GM11168 (cell line): ENCODE measurements at regions not wholly inside any gene's neighbourhood (a gene's known extent, or its start where the extent isn't known, plus 50 kb on each side); places are given as distances from the start of the nearest gene placed in this dataset.

Source experiments
- in situ Hi-C: fragments of 300-500 bp; cut with MboI; formaldehyde crosslinking; loops from one replicate; pipeline ENCODE4 v1.12.0; 2022; ENCODE audit warnings: low sequenced_read_pairs; ENCODE audit not compliant: unreplicated experiment

DNA sequence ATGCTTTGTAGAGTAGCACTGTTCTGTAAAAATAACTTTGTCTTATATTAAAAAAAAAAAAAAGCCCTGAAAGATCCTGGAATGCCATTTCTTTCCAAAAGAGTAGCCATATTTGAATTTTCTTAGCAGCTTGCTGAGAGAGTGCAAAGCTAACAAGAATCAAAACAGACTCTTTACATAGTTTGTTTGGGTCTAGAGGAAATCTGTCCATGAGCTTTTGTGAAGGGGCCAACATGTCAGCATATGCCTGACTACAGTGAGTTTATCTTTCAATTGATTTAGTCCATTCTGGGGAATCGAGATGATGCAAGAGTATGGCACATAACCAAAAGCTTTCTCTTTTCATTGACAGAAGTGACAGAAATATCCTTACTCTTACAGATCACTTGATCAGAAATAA, 777.7 kb upstream of the ACVR2A start:
- in situ Hi-C loops, result loop anchor here (25.0 kb wide), 1 partner anchor 1820 kb away; the partner anchor contains the start of gene KIF5C

DNA sequence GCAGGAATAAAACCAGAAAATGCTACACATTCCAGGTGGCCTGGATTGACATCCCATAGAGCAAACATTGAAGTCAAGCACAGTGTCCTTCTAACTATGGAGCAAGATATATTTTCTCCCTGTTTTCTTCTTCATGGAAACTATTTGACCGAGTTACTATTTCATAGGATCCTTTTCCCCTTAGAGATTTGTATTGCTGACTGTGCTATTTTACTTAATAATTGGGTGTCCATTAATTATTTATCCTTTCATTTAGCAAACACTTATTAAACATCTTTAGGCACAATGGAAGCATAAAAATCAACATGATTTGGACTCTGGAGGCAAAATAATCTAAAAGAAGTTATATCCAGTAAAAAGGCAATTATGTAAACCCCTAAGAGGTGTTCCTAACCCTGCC, 782.8 kb upstream of the ACVR2A start:
- in situ Hi-C loops, result loop anchor here (25.0 kb wide), 1 partner anchor 1825 kb away; the partner anchor contains the start of gene KIF5C

DNA sequence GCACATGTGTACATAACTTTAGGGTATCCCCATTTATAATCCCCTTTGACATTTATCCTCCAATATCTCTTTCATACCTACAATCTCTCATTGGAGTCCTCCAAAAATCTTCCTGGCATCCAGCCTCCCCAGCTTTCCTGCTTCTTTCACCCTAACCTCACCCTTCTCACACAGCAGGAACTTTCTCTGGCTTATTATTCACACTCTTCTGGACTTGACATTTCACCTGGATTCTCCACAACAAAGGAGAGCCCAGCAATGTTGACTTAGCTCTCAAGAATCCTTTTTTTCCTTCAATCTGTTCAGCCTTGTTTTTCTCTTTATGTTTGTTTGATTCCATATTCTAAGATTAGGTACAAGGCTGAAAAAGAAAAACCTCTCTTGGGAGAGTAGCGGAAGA, 783.6 kb upstream of the ACVR2A start:
- in situ Hi-C loops, result loop anchor here (25.0 kb wide), 1 partner anchor 1826 kb away; the partner anchor contains the start of gene KIF5C

DNA sequence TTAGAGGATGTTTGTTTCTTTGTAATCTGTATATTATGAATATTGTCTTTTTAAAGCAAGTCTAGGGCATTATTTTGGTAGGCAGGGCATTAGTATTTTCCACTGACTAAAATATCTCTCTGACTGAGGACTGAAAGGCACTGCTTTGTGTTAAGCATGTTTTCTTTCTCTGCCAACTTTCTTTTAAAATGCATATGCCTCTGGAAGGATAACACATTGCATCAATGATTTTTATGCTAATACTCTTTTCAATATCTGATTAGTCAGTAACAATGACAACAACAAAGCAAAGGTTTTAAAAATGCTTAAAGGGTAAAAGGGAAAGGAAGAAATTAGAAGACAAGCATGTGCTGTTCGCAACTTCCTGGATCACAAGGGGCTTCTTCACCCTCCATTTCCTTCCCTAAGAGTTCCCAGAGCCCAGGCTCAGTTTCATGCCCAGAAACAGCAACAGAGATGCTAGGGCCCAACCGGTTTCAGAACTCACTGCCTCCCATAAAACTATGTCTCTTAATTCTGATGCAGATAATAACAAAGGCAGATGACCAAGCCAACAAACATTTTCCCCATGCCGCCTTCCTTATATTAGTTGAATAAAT, 786.8 kb upstream of the ACVR2A start:
- in situ Hi-C loops, result loop anchor here (25.0 kb wide), 1 partner anchor 1829 kb away; the partner anchor contains the start of gene KIF5C

DNA sequence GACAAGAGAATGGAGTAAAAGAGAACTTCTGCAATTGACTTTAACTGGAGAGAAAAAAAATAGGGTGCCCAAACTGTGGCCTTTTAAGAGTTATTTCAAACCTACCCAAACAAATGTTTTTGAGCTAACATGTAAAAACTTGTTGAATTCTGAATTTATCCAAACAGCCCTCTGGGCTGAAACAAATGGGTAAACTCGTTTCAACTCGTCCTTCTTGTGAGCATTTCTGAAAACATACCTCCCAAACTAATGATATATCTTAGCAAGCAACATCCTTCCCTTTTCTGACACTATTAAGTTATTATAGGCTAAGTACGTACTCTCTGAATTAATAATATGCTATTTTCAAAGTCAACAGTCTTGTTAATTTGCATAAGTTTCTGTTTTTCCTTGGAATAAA, 793.0 kb upstream of the ACVR2A start:
- in situ Hi-C loops, result loop anchor here (25.0 kb wide), 1 partner anchor 1835 kb away; the partner anchor contains the start of gene KIF5C

DNA sequence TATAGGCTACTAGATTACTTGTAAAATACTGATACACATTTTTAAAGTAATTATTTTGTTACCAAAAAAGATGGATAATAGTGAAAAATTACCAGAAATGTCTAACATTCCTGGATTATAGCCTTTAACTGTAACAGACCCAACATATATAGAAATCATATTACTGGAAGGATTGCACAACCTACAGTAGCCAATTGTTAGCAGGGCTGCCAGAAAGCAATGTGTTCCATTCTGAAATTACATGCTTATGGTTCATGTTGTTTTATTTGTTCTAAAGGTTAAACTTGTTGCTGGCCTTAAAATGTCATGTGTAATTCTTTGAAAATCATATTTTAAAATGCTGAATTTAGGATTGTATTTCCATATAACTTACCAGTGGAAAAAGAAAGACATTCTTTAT, 793.6 kb upstream of the ACVR2A start:
- in situ Hi-C loops, result loop anchor here (25.0 kb wide), 1 partner anchor 1836 kb away; the partner anchor contains the start of gene KIF5C

DNA sequence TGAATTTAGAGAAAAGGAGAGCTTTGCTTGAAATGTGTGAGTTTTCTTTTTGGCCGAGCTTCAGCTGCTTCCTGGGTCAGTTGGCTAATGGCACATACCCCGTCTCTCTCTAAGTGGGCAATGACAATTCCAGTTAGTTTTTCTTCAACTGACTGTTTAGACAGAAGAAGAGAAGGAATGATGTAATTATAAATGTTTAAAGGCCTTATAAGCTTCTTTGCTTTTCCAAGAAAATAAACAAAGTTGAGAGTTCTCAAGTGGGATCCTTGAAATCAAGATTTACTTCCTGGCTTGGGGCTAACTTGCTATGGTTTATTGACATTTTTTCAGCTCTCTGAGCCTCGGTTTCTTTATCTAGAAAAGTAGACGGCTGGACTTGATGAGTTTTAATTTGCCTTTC, 794.9 kb upstream of the ACVR2A start:
- in situ Hi-C loops, result loop anchor here (25.0 kb wide), 1 partner anchor 1837 kb away; the partner anchor contains the start of gene KIF5C

DNA sequence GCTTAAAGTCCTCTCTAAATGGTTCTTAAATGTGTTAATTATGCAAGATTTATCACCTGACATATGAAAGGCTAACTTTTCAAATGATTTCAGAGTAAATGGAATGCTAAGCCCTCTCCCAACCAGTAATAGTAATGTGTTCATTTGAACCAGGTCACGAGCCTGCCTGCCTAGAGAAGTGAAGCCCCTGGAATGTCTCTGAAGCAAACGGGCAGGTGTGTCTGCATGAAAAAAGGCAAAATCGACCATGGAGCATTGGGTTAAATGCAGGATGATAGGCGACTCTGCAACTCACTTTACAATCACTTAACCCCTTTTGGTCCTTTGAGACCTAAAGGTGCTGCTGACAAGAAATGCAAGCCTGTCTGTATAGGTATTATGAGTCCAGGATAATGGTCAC, 798.4 kb upstream of the ACVR2A start:
- in situ Hi-C loops, result no loop called here

DNA sequence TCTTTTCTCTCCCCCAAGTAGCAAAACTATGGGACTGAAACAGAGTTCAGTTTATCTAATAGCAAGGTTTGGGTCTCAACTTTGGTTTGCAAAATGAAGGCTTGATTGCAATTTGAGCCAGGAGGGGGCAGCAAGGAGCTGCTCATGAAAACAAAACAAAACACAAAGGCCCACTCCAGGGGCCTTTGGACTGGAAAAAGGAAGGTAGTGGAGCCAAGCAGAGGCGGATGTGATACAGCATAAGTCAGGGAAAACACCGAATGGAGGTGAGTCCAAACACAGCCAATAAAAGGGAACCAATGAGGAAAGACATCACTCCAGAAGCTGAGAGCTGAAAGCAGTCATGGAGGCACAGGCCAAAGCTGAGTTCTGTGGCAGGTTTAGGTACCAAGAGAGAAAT, 799.7 kb upstream of the ACVR2A start:
- in situ Hi-C loops, result no loop called here

DNA sequence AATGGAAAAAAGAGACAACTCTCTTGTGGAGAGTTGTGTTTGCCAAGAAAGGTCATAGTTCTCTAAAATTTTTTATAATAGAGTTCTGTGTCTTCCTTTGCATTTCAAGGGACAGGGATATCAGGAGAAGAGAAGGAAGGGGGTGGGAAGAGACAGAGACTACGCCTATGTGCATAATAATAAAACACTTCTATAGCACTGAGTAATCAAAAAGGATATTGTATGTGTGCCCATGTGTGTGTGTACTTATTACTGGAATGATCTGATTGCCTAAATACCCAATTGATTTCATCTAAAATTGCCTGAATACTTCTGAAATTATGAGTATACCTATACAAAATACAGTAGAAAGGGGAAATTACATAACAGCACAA, 803.7 kb upstream of the ACVR2A start:
- in situ Hi-C loops, result no loop called here

DNA sequence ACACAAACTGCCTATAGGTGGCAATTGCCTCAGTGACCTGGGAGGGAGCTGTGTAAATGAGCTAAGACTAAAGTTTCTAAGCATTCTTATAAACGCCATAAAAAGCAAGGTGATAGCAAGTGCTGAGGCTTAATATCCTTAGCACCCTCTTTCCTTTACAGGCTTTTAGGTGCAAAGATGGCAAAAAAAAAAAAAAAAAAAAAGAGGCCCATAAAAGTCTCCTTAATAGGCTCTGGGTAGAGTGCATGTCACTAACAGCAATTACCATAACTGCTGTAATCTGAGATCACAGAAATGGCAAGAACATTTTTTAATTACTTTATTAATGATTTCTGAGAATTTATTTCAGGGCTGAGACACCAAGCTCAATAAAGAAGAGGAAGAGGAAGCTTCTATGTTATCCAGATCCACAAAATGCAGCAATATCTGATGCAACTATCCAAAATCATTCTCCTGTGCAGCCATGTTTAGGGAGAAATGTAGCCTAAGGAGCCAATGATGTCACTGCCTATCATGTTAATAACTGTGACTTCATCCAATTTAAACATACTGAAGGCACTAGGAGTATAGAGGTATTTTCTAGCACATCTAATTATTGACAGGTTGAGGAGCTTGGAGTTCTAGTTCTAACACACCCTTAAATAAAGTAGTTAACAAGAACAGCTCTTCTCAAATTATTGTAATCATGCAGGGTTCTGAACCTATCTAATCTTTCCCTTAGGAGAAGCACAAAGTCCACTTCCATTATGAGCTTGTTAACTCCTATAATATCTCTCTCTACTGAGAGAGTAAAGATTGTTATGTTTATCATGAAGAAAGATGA, 804.3 kb upstream of the ACVR2A start:
- in situ Hi-C loops, result no loop called here

DNA sequence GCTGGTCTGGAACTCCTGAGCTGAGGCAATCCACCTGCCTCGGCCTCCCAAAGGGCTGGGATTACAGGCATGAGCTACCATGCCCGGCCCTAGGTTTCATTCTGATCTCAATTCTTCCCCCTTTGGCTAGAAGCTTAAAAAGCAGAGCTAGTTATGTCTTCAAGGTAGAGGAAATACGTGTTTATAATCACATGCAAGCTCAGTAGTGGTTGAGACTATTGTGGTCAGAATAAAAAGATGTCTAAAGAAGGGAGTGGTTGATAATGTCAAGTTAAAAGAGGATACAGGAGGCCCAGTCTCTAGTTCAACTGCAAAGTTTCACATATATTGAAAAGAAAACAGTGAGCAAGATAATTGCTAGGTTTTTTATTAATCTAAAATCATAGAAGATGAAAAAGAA, 807.8 kb upstream of the ACVR2A start:
- in situ Hi-C loops, result no loop called here

DNA sequence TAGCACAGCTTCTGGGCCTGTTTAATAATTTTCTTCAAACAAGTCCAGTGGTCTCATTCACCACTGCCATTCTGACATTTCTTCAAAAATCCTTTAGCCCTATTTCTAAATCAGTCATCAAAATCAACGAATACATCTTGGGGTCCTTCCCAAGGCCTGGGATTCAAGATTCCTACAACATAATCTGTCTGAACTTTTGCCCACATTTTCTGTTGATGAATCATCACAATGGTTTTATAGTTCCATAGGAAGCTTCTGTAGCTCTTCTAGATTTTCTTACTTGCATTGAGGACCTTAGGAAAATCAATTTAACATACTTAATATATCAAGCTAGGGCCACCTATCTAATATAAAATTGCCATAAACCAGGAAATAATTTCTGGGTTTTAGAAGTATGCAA, 811.8 kb upstream of the ACVR2A start:
- in situ Hi-C loops, result no loop called here

DNA sequence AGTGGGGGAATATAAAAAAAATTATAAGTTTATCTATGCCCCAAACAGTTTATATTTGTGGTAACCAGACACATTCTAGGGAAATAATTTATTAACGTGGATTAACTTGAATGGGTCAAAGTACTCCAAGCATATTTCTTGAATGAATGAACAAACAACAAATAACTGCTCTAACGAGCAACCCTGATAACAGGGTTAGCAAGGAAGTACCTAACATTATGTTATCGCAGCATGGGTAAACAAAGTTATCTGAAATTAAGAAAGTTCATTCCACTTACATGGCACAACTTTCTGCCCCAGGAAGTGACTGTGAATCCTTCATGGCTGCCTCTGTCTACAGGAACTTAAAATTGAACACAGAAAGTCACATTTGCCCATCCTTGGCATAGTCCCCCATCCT, 812.9 kb upstream of the ACVR2A start:
- in situ Hi-C loops, result no loop called here

DNA sequence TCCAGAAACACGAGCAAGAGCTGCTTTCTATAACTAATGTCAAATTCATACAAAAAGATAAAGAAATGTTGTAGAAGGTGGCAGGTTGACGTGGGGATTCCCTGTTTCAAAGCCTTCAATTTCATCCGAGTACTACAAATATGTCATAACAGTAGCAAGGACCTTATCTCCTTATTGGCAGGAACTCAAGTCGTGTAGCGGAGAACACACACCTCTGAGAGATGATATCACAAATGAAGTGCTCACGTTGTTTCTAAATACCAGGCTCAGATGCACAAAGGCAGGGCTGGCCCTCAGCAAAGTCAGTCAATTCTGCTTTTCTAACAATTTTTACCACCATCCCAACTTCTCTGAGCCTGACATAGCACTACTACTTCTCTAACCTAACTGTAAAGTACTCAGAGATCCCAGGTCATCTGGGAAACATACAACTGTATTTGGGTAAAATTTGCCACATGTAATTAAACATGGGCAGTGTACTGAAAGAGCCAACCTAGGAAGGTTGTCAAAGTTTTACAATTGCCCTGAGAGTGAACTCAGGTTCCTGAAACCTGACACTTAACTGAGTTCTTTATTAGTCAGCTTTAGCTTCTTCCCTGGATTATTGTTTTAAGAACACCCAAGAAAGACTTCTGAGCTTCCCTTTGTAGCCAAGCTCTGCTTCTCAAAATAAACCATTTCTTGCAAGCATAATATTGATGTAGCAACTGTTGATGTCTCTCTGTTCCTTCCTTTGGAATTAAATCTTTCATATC, 813.7 kb upstream of the ACVR2A start:
- in situ Hi-C loops, result no loop called here

DNA sequence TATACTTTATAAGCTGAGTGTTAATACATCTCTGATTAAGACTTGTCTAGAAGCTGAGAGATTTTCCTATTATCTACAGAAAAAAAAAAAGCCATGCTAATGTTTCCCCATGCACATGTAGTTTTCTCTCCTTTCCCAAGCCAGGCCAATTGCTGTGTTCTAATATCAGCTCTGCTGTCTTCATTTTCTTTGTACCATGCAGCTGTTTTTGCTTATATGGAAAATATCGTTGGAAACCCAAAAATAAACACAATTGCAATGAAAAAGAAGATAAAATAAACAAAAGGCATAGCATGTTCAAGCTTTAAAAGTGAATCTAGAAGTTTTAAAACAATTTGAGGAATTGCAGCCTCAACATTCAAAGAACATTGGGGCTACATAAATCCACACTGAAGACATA, 817.4 kb upstream of the ACVR2A start:
- in situ Hi-C loops, result no loop called here

DNA sequence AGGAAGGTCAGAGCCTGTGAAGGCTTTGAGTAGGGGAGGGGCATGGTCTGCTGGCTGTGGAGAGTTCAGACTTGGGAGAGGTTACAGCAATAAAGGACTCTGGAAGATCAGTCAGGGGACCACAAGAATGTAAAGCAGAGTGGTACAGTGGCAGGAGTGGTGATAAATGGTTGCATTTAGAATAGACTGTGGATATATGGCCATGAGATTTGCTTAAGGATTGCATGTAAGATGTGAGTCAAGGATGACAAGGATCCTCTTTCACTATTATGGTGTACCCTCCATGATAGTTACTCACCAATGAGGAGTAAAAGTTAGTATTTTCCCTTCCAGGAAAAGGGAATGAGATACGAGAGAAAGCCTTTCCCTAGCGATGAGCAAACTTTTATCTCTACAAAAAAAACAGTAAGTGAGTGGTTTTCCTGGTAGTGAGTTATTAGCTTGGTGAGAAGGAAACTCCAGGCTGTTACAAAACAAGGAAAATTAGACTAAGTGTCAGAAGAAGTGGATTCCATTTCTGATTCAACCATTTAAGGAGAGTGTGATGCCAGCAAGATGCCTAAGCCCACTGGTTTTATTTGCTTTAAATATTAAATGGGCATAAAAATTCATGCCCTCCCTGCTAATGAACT, 818.0 kb upstream of the ACVR2A start:
- in situ Hi-C loops, result no loop called here

DNA sequence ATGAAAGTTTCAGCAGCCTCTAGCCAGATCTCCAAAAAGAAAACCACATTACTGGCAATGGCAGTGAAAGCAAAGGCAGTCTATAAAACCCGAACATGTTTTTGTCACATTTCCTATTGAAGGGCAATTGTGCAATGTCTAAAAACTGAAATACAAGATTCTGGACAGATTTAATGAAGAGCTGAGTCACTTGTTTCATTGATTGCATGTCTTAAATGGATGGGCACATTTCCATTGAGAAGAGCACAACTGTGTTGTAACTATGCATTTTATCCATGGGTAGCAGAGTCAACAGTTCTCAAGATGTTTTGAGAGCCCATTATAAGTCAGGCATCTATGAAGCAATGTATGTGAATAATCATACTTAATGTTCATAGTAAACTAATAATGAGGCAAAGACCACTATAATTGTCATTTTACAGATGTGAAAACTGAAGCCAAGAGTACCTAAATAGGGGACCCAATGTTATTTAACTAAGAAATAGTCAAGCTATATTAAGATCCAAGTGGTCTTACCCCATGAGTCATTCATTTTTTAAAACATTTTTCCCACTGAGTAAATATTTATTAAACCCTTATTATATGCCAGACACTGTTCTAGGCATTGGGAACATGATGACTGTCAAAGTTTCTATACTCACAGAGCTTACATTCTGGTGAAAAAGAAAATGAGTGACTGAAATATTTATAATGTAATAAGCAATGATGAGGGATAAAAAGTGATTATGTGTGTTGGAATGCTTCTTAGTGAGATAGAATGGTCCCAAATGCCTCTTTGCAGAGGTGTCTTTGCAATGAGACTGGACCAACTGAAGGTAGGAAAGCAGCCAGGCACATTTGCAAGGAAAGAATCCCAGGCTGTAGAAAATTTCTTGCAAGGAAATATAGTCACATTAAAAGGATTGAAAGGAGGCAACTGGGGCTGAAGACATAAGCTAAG, 818.9 kb upstream of the ACVR2A start:
- in situ Hi-C loops, result no loop called here

DNA sequence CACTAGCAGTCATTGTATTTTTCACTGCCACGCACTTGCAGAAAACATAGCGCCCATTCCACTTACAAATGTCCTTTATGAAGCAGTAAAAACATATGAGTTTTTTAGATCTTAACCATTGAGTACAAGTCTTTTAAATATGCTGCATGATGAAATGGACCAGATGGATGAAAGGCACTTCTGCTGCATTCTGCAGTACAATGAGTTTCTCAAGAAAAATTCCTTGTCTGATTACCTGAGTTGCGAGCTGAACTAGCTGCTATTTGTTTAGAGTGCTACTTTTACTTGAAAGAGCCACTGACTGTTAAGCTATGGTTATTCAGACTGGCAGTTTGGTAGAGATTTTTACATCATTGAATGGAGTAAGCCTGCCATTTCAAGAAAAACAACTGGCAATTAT, 825.5 kb upstream of the ACVR2A start:
- in situ Hi-C loops, result no loop called here
